GM18951 (cell line): ENCODE measurements at regions not wholly inside any gene's neighbourhood (a gene's known extent, or its start where the extent isn't known, plus 50 kb on each side); places are given as distances from the start of the nearest gene placed in this dataset.

Source experiments
- POLR2A ChIP-seq: IDR thresholded peaks from 4 replicates; pipeline ENCODE4 v1.6.1; 2011; ENCODE audit warnings: mild to moderate bottlenecking; ENCODE audit not compliant: insufficient read length, insufficient read depth; ENCODE audit errors: extremely low read depth
- in situ Hi-C: fragments of 300-500 bp; cut with MboI; formaldehyde crosslinking; loops from one replicate; pipeline ENCODE4 v1.12.0; 2022; ENCODE audit warnings: low sequenced_read_pairs, mixed read lengths, inconsistent platforms; ENCODE audit not compliant: unreplicated experiment

DNA sequence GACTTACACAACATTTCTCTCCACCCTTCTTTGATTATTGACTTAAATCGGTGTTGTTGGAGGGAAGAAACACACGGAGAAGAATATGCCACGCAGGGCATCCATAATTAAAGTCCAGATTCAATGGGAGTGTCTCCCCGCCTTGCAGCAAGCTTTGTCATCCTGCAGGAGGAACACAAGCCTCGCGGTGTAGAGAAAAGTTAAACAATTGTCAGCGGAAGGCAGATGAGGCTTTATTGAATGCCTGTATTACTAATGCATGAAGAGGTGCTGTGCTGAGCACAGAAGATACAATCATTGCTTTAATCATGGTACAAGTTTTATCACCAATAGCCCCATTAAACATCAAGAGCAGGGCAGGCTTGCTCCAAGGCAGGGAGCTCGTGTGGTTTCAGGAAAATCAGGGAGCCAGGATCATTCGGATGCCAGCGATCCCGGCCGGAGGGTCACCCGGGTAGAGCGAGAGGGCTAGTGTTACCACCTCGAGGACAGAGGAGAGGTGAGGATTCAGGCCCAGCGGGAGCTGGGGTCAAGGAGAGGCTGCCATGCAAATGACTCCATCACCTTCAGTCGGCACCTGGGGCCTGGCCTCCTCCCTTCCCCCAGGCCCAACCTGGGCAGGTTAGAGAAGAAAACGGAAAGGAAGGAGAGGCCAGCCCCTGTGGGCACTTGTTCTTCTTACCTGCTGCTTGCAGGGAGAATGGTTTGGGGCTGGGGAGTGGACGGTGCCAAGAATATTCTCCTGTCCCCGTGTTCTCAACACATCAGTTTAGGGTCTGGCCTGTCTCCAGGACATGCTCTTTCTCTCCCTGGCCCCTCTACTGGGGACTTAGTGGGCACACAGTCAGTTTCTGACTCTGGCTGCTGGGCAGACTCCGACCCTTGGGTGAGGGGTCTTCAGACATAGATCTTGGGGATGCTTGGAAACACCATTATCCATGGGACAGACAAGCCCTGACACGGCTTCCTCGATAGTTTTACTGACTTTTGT lies 289.5 kb downstream of the IRX2 start:
- no peak for TF ChIP-seq POLR2A
- in situ Hi-C loops = no loop called here

DNA sequence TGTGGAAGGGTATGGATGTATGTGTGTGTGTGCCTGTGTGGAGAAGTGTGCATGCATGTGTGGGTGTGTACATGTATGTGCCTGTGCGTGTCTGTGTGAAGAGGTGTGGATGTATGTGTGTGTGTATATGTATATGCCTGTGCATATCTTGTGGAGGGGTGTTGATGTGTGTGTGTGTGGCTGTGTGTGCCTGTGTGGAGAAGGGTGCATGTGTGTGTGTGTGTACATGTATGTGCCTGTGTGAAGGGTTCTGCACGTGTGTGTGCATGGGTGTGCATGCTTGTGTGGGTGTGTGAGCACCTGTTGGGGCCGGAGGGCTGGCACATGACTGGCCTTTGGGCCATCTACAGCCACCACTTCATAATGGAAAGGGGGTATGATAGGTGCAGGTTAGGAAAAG lies 291.4 kb downstream of the IRX2 start:
- TF ChIP-seq POLR2A = no peak
- in situ Hi-C loops = no loop called here

DNA sequence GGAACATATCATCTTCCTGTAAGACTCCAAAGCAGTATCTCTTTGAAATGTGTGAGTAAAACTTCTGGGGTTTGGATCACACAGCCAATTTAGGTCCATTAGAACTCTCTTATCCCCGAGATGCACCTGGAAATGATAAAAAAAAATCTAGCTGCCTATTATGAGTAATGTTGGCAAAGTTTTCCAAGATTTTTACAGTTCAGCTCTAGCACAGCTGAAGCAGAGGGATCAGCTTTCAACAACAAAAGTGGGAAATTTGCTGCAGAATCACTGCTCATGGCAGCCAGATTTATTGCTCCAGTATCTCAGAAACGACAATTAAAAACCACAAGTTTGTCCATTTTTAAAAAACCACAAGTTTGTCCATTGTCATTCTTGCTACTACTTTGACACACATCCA lies 292.2 kb downstream of the IRX2 start:
- TF ChIP-seq POLR2A = no peak
- in situ Hi-C loops = no loop called here

DNA sequence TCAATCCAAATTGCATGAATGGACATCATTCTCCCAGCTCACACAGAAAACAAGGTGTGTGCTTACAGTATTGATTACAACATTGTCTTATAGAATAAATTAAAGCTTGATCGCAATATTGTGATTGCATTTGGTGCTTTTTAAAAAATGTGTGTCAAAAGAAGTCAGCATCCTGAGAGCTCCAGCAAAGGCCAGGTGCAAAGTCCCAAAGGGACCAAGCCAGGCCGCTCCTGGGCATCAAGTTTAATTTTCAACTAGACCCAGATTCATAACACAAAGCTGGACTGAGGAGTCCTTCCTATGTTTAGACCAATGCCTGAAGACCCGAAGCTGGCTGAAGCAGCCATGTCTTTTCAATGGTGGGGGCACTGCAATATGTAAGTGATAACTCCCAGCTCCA lies 295.6 kb downstream of the IRX2 start:
- in situ Hi-C loops = no loop called here
- no peak for TF ChIP-seq POLR2A

DNA sequence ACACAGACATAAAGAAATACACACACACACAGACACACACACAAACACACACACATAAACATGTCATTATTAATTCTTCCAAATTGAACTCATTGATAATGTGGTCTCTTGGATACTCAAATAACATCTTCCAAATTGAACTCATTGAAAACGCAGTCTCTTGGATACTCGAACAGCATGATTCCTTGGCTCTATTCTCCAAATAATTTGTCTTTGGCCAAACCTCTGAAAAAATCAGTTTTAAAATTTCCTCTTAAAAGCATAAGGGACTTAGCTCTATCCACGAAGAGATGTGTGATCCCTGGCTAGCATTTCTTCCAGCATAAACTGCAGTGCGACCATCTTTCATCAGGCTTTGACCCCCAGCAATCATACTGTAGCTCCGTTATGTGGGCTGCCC lies 296.6 kb downstream of the IRX2 start:
- in situ Hi-C loops = no loop called here
- TF ChIP-seq POLR2A = no peak

DNA sequence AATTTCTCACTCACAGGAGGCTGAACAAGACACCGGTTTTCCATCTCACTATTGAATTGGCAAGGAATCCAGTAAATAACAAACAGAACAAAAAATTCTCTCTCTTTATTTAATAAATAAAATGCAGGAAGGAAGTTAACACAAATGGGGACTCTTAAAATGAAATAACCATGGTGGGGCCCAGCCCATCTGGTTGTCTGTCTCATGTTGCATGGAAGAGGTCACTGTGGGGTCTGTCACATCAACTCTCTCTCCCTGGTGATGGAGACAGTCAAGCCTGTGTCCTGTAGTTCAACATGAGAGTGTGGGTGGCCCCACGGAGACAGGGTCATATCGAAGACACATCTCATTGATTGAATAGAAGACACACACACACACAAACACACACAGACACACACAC lies 297.7 kb downstream of the IRX2 start:
- no peak for TF ChIP-seq POLR2A
- in situ Hi-C loops = no loop called here

DNA sequence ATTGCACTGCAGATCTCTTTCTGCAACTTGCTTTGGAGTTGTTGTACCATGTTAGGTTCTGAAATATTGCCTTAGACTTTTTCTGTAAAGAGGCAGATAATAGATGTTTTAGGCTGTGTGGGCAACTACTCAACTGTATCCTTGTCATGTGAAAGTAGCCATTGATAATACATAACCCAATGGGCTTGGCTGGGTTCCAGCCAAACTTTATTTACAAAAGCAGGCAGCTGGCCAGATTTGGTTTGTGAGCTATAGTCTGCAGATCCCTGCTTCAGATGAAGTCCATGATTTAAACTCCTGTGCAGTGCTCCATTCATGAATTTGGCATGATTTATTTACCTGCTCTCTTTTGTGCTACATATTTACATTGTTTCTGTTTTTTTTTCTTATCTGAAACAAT lies 300.4 kb downstream of the IRX2 start:
- TF ChIP-seq POLR2A = no peak
- in situ Hi-C loops = no loop called here

DNA sequence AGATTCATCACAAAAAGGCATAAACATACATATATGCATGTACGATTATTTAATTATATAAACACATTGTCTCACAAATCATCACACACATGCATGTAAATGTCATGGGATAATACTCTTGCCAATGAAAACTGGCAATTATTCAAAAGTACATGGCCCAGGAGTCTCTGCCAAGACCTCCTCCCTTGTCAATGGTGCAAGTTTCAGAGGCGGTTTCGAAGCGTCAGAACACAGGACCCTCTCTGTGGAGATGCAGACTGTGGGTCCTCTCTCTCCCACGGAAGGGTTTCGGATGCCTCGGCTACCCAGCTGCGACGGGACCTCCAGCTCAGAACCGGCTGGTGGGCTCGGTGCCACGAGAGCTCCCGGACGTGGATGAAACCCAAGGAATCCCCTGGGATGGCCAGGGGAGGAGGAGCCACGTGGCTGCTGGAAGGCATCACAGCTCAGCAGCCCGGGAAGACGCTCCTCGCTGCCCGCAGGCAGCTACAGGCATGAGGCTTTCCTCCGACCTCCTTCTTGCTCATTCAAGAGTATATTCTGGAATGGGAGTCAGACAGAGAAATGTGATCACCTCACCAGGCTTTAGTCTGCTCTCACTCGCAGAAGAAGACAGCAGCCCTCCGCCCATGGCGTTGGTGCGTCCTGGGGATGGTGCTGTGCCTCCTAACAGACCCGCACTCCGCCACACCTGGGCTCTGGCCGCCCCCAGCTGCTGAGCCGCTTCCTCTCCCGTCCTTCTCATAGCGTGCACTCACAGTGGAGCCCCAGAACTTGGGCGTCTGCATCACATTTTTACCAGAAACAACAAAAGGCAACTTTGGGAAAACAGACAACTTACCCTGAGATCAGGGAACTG lies 308.8 kb downstream of the IRX2 start:
- in situ Hi-C loops = no loop called here

DNA sequence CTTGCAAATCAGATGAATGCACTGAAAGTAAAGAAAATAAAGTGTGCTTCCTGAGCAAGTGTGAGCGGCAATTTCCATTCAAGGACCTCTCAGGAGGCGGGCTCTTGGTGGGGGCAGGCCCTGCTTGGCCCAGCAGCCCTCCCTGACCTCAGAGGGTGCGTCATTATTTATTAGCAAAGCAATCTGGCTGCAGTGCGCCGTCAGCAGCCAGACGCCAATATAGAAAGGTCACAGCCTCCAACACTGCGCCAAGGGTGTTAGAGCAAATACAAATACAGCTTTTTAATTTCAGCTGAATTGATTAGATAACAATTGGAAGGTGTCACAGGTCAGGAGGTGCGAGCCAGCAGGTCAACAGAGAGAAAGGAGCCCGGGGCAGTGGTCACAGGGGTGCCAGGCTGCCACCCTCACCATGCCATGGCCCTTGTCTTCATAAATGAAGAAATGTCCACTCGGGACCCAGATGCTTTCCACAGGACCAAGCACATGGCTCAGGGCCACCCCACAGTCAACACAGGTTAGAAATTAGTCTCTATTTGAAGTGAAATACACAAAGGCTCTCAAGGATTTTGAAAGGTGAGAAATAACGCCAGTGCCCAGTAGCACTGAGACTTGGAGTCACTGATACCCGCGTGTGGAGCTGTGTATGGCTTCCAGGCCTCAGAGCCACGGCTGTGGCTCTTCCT lies 309.8 kb downstream of the IRX2 start:
- TF ChIP-seq POLR2A = no peak
- in situ Hi-C loops = no loop called here

More for the DNA sequence above, 308.8 kb downstream of the IRX2 start:
- no peak for TF ChIP-seq POLR2A

DNA sequence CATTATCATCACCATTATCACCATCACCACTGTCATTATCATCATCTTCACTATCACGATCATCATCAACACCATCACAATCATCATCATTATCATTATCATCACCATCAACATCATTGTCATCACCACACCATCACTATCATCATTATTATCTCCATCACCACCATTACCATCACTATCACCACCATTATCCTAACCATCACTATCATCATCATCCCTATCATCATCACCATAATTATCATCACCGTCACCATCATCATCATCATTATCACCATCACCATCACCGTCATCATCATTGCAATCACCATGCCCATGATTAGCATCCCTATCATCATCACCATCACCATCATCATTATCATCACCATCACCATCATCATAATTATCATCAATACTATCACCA lies 311.9 kb downstream of the IRX2 start:
- in situ Hi-C loops = no loop called here
- TF ChIP-seq POLR2A = no peak

DNA sequence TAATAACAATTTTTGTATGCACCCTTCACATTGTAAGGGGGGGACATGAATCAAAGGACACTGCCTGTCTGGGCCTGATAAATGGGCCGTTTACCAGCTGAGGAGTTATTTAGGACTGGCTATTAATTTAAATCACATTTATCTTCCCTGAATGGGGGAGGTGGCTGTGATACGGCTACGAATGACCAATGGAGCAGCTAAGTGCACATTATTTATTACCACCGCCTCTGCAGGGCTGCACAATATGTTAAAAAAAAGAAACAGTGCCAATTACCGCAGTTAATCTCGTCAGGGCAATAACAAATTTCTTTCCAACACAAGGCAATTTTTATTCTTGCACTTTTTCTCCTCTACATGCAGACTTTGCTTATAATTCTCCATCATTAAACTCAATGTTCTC lies 318.4 kb downstream of the IRX2 start:
- no peak for TF ChIP-seq POLR2A
- in situ Hi-C loops = no loop called here

DNA sequence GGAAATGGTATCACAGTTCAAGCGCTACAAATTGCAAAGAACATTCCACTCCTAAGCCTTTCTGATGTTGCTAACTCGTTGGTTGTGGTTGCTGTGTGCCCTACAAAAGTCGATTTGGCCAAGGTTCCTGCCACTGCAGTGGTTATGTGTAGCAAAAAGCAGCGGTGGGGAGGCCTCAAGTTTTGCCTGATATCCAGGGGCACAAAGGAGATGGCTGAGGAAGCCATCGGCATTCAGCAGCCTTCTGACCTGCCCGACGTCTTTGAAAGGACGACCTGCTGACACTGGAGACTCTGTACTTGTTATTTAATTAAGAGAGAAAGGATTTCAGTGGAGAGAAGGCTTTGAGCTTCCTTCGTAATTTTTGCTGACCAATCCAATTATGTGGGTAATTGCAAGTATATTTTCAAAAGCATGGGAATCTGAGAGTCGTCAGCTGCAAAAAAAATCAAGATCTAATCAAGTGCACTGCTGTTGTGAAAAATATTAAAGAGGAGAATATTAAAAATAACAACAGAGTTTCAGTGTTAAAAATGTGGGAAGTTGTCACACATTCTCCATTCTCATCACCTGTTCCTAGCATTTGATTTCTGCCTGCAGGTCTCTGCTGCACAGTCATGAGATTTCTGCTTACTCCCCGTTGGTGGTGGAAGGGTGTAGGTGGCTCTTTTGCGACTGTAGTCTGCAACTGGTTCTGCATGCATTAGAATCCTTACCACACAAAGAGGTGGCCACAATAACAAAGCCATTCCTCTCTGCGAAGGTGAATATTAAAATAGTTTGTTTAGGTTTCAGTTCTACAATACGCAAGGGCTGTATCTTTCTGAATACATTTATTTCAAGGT lies 319.2 kb downstream of the IRX2 start:
- no peak for TF ChIP-seq POLR2A

DNA sequence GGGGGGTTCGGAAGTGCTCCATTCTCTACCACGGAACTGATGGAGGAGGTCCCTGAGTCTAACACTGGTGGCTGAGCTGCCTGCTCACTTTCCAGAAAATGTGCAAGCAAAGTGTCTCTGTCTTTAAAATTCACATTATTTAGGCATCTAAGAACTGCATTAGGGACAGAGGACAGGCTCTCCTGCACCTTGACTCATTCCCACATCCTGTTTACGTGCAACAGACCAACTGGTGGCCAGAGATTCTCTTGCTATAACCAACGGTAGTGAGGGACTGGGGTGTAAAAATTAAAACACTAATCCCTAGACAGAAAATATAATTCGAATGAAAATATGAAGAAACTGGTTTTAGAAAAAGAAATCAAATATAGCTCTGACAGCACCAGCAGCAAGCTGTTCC lies 320.9 kb downstream of the IRX2 start:
- in situ Hi-C loops = no loop called here

More for the DNA sequence above, 319.2 kb downstream of the IRX2 start:
- in situ Hi-C loops = no loop called here

More for the DNA sequence above, 320.9 kb downstream of the IRX2 start:
- no peak for TF ChIP-seq POLR2A
